SU-DHL-6 (cell line): ENCODE measurements at regions not wholly inside any gene's neighbourhood (a gene's known extent, or its start where the extent isn't known, plus 50 kb on each side); places are given as distances from the start of the nearest gene placed in this dataset.

ENCODE experiments used
- H2AFZ ChIP-seq: fragments of 200-600 bp; sonication (generic); 2 replicates; pipeline ENCODE4 v1.6.1; 2014; ENCODE audit warnings: low read depth, mild to moderate bottlenecking, moderate library complexity, mixed read lengths, antibody characterized with exemption, low read length; ENCODE audit not compliant: severe bottlenecking
- H3F3A ChIP-seq: fragments of 200-600 bp; shearing (Covaris generic); 2 replicates; pipeline ENCODE4 v1.6.0; 2016; ENCODE audit warnings: antibody characterized with exemption, mild to moderate bottlenecking; ENCODE audit not compliant: insufficient read depth
- H3K27ac ChIP-seq: fragments of 200-600 bp; sonication (generic); 2 replicates; pipeline ENCODE4 v1.5.1; 2016; ENCODE audit warnings: low read depth, mild to moderate bottlenecking, low read length, moderate library complexity, mixed read lengths
- H3K27me3 ChIP-seq: fragments of 200-600 bp; sonication (generic), shearing (Covaris generic); 2 replicates; pipeline ENCODE4 v1.6.0; 2014; ENCODE audit warnings: mild to moderate bottlenecking, low read length
- H3K36me3 ChIP-seq: fragments of 200-600 bp; sonication (generic); 2 replicates; pipeline ENCODE4 v1.6.1; 2014; ENCODE audit warnings: mild to moderate bottlenecking, low read length, mixed read lengths
- H3K4me2 ChIP-seq: fragments of 300-600, 200-600 bp; shearing (Covaris generic), sonication (generic); 2 replicates; pipeline ENCODE4 v1.6.0; 2014; ENCODE audit warnings: low read length, low read depth, mild to moderate bottlenecking; ENCODE audit not compliant: poor library complexity, severe bottlenecking
- H3K4me3 ChIP-seq: fragments of 200-600 bp; sonication (generic); 2 replicates; pipeline ENCODE4 v1.5.1; 2014; ENCODE audit warnings: antibody characterized with exemption, low read length, mild to moderate bottlenecking, mixed read lengths; ENCODE audit not compliant: insufficient read depth, poor library complexity, severe bottlenecking
- H3K79me2 ChIP-seq: fragments of 200-600 bp; sonication (generic); 2 replicates; pipeline ENCODE4 v1.6.1; 2014; ENCODE audit warnings: mild to moderate bottlenecking, low read length, moderate library complexity; ENCODE audit not compliant: insufficient read depth
- H3K9ac ChIP-seq: fragments of 200-600 bp; sonication (generic); 2 replicates; pipeline ENCODE4 v1.7.0; 2014; ENCODE audit warnings: mild to moderate bottlenecking, low read length
- H3K9me2 ChIP-seq: fragments of 200-600 bp; sonication (generic); replicated peaks from 2 replicates; pipeline ENCODE4 v1.6.1; 2014; ENCODE audit warnings: low read length; ENCODE audit not compliant: insufficient read depth
- H3K9me3 ChIP-seq: fragments of 200-600 bp; sonication (generic); 2 replicates; pipeline ENCODE4 v1.6.1; 2014; ENCODE audit warnings: low read length, mixed read lengths; ENCODE audit not compliant: insufficient read depth
- H4K20me1 ChIP-seq: fragments of 200-600 bp; sonication (generic); 2 replicates; pipeline ENCODE4 v1.6.1; 2014; ENCODE audit warnings: low read depth, mild to moderate bottlenecking, antibody characterized with exemption, low read length, moderate library complexity, mixed read lengths
- EZH2phosphoT487 ChIP-seq: fragments of 200-600 bp; sonication (generic), shearing (Covaris generic); conservative IDR thresholded peaks from 2 replicates; pipeline ENCODE4 v1.6.1; 2018; ENCODE audit warnings: mild to moderate bottlenecking, antibody characterized with exemption, low read length, moderate library complexity, mixed read lengths
- TF ChIP-seq, protein P1 (sequence below): fragments of 200-600 bp; sonication (generic); IDR thresholded peaks from one replicate; pipeline ENCODE4 v1.5.1; 2017; ENCODE audit warnings: antibody characterized with exemption, mild to moderate bottlenecking, low read length, moderate library complexity; ENCODE audit not compliant: insufficient read depth, poor library complexity, severe bottlenecking

- no peak overlapping the region for H3K4me3 ChIP-seq
- H3K79me2 ChIP-seq = no peaks in the 10 kb centered on the region
- H3K36me3 ChIP-seq = no peaks in the 10 kb centered on the region
- H3K9ac ChIP-seq = no peak overlapping the region
- H3K9me2 ChIP-seq = no peaks in the 10 kb centered on the region
- no peaks in the 10 kb centered on the region for H3K9me3 ChIP-seq
- no peaks in the 10 kb centered on the region for H3K27me3 ChIP-seq
- no peak overlapping the region for H3K27ac ChIP-seq
- H3F3A ChIP-seq = no peaks in the 10 kb centered on the region
- no peak overlapping the region for H3K4me2 ChIP-seq
- H4K20me1 ChIP-seq = no peaks in the 10 kb centered on the region
- TF ChIP-seq, protein P1, sequence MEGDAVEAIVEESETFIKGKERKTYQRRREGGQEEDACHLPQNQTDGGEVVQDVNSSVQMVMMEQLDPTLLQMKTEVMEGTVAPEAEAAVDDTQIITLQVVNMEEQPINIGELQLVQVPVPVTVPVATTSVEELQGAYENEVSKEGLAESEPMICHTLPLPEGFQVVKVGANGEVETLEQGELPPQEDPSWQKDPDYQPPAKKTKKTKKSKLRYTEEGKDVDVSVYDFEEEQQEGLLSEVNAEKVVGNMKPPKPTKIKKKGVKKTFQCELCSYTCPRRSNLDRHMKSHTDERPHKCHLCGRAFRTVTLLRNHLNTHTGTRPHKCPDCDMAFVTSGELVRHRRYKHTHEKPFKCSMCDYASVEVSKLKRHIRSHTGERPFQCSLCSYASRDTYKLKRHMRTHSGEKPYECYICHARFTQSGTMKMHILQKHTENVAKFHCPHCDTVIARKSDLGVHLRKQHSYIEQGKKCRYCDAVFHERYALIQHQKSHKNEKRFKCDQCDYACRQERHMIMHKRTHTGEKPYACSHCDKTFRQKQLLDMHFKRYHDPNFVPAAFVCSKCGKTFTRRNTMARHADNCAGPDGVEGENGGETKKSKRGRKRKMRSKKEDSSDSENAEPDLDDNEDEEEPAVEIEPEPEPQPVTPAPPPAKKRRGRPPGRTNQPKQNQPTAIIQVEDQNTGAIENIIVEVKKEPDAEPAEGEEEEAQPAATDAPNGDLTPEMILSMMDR = no peak
- TF ChIP-seq EZH2phosphoT487 = no peak
- no peak overlapping the region for H2AFZ ChIP-seq
Measured at GRCh38 chr17:14794961-14795360, 470.2 kb downstream of the PMP22 start.

DNA sequence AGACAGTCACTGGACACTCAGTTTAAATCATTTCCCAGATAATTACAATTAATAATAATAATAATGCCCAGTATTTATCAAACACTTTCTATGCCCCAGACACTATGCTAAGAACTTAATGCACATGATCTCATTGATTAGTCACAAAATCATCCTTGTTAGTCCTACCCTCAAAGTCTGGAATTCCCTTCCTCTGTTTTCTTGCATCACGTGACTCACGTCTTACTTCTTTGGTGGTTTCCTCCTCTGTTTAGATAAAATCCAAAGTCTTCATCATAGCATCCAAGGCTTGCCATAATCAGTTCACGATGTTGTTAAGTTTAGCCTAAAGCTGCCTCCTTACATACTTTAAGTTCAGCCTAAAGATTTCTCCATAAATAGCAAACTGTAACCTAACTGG, 471.9 kb downstream of the PMP22 start:
- no peaks in the 10 kb centered on the region for H3F3A ChIP-seq
- H3K79me2 ChIP-seq = no peaks in the 10 kb centered on the region
- no peaks in the 10 kb centered on the region for H3K36me3 ChIP-seq
- no peak overlapping the region for H3K27ac ChIP-seq
- no peaks in the 10 kb centered on the region for H3K9me3 ChIP-seq
- H2AFZ ChIP-seq = no peak overlapping the region
- no peak for TF ChIP-seq EZH2phosphoT487
- TF ChIP-seq, protein P1 = no peak
- H3K9ac ChIP-seq = no peak overlapping the region
- no peaks in the 10 kb centered on the region for H3K9me2 ChIP-seq
- H3K4me3 ChIP-seq = no peak overlapping the region
- no peaks in the 10 kb centered on the region for H3K27me3 ChIP-seq
- no peaks in the 10 kb centered on the region for H4K20me1 ChIP-seq
- H3K4me2 ChIP-seq = no peak overlapping the region

DNA sequence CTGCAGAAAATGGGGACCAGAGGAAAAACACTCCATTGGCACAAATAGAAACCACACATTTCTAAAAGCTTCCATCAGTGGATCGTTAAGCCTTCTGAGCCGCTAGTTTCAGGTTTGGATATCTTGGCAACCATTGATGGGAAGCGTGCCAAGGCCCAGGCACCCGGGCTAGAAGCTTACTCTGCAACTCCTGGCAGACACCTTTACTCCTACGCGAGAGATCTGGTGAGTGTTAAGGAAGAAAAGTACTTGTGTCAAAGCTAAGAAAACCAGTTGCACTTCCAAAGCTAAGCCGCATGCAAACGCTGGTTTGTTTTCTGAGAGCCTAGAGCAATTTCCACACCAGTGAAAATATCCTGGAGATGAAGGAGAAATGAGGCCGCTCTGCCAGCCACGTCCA, 472.4 kb downstream of the PMP22 start:
- Histone ChIP-seq H2AFZ (no peak overlapping the region), H4K20me1 (no peaks in the 10 kb centered on the region), H3K4me3 (no peak overlapping the region), H3F3A (no peaks in the 10 kb centered on the region), H3K79me2 (no peaks in the 10 kb centered on the region), H3K4me2 (no peak overlapping the region), H3K9me2 (no peaks in the 10 kb centered on the region), H3K36me3 (no peaks in the 10 kb centered on the region), H3K9ac (no peak overlapping the region), H3K9me3 (no peaks in the 10 kb centered on the region), H3K27me3 (no peaks in the 10 kb centered on the region), H3K27ac (no peak overlapping the region)
- TF ChIP-seq, protein P1 = no peak
- TF ChIP-seq EZH2phosphoT487 = no peak

DNA sequence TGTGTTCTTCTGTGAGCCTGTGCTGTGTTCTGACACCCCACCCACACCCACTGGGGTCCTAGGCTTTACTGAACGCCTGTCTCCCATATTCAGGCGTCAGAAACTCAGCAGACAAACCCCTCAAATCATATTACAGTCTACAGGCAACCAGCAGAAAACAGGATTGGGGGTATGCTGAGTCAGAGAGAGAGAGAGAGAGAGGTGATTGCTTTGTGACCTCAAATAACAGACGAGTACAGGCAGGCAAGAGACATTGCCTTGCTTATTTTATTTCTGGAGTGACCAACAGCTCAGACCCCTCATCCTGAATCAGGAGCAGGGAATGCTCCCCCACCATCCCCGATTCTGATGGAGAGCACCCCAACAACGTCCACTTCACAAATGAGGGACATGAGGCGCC, 473.9 kb downstream of the PMP22 start:
- Histone ChIP-seq H3K4me3 (no peak overlapping the region), H4K20me1 (no peaks in the 10 kb centered on the region), H3K9ac (no peak overlapping the region), H3K9me3 (no peaks in the 10 kb centered on the region), H3K9me2 (no peaks in the 10 kb centered on the region), H3K27me3 (no peaks in the 10 kb centered on the region), H2AFZ (no peak overlapping the region), H3K4me2 (no peak overlapping the region), H3K79me2 (no peaks in the 10 kb centered on the region), H3F3A (no peaks in the 10 kb centered on the region), H3K36me3 (no peaks in the 10 kb centered on the region), H3K27ac (no peak overlapping the region)
- TF ChIP-seq EZH2phosphoT487 = no peak
- TF ChIP-seq, protein P1 = no peak
